ENCODE measurements at regions not wholly inside any gene's neighbourhood (a gene's known extent, or its start where the extent isn't known, plus 50 kb on each side); places are given as distances from the start of the nearest gene placed in this dataset.

DNA sequence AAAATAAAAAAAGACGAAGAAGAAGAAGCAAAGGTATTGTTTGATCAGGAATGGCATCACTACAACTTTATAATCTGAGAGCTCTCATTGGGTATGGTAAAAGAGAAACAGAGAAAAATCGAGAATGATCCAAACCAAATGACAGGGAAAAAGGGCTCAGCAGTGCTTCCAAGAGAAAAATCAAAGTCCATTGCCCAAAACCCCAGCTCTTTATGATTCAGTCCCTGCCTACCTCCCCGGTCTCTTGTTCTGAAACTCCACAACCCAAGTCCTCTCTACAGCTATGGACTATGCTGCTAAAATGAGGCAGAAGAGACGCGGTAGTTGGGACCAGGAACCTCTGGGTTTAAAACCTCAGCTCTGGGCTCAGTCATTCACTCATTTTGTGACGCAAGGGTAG lies 341.1 kb upstream of the PPARGC1A start:
- H3K4me3 ChIP-seq: no peak overlapping the region
- TF ChIP-seq POLR2AphosphoS5 (IDR thresholded peaks at IDR 0.05) (no peak), POLR2A (IDR thresholded peaks at IDR 0.05) (no peak)
- TF ChIP-seq, protein P1, sequence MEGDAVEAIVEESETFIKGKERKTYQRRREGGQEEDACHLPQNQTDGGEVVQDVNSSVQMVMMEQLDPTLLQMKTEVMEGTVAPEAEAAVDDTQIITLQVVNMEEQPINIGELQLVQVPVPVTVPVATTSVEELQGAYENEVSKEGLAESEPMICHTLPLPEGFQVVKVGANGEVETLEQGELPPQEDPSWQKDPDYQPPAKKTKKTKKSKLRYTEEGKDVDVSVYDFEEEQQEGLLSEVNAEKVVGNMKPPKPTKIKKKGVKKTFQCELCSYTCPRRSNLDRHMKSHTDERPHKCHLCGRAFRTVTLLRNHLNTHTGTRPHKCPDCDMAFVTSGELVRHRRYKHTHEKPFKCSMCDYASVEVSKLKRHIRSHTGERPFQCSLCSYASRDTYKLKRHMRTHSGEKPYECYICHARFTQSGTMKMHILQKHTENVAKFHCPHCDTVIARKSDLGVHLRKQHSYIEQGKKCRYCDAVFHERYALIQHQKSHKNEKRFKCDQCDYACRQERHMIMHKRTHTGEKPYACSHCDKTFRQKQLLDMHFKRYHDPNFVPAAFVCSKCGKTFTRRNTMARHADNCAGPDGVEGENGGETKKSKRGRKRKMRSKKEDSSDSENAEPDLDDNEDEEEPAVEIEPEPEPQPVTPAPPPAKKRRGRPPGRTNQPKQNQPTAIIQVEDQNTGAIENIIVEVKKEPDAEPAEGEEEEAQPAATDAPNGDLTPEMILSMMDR (IDR thresholded peaks at IDR 0.05): no peak
- DNase-seq (ENCODE audit: low spot score in 2 of 2): no peak
- no peaks in the 10 kb centered on the region for H3K36me3 ChIP-seq
- H3K27ac ChIP-seq: no peak overlapping the region
- H3K4me1 ChIP-seq: no peaks in the 10 kb centered on the region
- intact Hi-C loops (cut with DNase I; ENCODE audit: low total_unique reads): no loop called here
- H3K27me3 ChIP-seq: no peaks in the 10 kb centered on the region
- no peaks in the 10 kb centered on the region for H3K9me3 ChIP-seq

DNA sequence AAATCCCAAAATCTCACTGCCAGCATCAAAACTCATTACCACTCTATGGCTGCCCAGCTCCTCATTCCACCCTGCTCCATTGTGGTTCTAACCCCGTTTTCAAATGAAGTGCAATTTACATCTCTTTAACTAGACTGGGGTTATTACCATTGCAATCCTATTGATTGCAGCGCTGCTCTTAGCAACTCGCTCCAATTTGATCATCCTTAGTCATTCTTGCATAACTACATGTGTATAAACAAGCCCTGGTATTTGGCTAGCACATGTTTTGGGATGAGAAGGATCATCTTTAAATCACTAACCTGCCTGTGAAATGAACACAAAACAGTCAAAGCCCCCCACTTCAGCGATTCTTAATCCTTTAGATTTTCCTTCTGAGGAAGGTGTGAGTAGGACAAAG lies 340.1 kb upstream of the PPARGC1A start:
- intact Hi-C loops (cut with DNase I; ENCODE audit: low total_unique reads): loop anchor here (5.0 kb wide), 1 partner anchor 82 kb away; no protein-coding TSS in a partner anchor
- Histone ChIP-seq H3K4me1 (no peaks in the 10 kb centered on the region), H3K27ac (no peak overlapping the region), H3K27me3 (no peaks in the 10 kb centered on the region), H3K36me3 (no peaks in the 10 kb centered on the region), H3K4me3 (no peak overlapping the region), H3K9me3 (no peaks in the 10 kb centered on the region)
- TF ChIP-seq POLR2AphosphoS5 (IDR thresholded peaks at IDR 0.05): no peak
- no peak for TF ChIP-seq POLR2A (IDR thresholded peaks at IDR 0.05)
- TF ChIP-seq, protein P1 (IDR thresholded peaks at IDR 0.05): no peak
- no peak for DNase-seq (ENCODE audit: low spot score in 2 of 2)

DNA sequence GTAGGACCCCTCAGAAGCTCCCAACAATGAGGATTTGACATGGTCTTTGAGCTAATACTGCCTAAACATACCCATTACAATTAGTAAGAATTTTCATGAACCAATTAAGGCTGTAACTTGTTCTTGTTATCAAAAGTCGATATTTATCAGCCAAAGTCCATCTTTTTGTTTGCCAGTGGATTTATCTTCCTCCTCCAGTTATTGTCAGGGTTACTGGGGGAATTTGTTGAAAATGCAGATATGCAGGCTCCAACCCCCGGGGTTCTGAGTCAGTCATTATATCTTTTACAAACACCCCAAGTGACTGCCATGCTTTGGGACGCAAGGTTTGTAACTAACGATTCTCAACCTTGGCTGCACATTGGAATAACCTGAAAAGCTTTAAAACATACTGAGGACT lies 338.8 kb upstream of the PPARGC1A start:
- no peaks in the 10 kb centered on the region for H3K27me3 ChIP-seq
- H3K36me3 ChIP-seq: no peaks in the 10 kb centered on the region
- DNase-seq (ENCODE audit: low spot score in 2 of 2): no peak
- H3K27ac ChIP-seq: no peak overlapping the region
- no peaks in the 10 kb centered on the region for H3K4me1 ChIP-seq
- TF ChIP-seq, protein P1 (IDR thresholded peaks at IDR 0.05): no peak
- TF ChIP-seq POLR2AphosphoS5 (IDR thresholded peaks at IDR 0.05) (no peak), POLR2A (IDR thresholded peaks at IDR 0.05) (no peak)
- no peak overlapping the region for H3K4me3 ChIP-seq
- intact Hi-C loops (cut with DNase I; ENCODE audit: low total_unique reads): loop anchor here (5.0 kb wide), 1 partner anchor 84 kb away; no protein-coding TSS in a partner anchor
- no peaks in the 10 kb centered on the region for H3K9me3 ChIP-seq

DNA sequence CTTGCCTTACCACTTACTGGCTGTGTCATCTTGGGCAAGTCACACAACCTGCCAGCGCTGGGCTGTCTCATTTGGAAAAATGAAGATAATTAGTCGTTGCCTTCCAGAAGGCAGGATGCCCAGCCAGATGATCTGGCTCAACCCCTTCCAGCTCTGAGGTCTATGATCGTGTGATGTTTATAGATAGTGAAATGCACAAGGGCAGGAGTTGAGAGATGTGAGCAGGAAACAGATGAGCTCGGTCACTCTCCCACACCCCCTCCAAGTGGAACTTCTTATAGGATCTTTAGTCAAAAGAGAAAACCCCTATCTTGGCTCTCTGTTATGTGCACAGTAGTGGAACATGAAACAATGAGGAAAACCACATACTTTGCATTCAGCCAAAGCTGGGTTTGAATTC lies 336.8 kb upstream of the PPARGC1A start:
- Histone ChIP-seq H3K9me3 (no peaks in the 10 kb centered on the region), H3K27ac (no peak overlapping the region), H3K4me1 (no peaks in the 10 kb centered on the region), H3K4me3 (peak overlapping the region in 1 of 3 donors; percentile 40), H3K27me3 (no peaks in the 10 kb centered on the region), H3K36me3 (no peaks in the 10 kb centered on the region)
- no peak for DNase-seq (ENCODE audit: low spot score in 2 of 2)
- TF ChIP-seq POLR2AphosphoS5 (IDR thresholded peaks at IDR 0.05) (no peak), POLR2A (IDR thresholded peaks at IDR 0.05) (no peak)
- TF ChIP-seq, protein P1 (IDR thresholded peaks at IDR 0.05): no peak
- intact Hi-C loops (cut with DNase I; ENCODE audit: low total_unique reads): loop anchor here (5.0 kb wide), 1 partner anchor 86 kb away; no protein-coding TSS in a partner anchor

DNA sequence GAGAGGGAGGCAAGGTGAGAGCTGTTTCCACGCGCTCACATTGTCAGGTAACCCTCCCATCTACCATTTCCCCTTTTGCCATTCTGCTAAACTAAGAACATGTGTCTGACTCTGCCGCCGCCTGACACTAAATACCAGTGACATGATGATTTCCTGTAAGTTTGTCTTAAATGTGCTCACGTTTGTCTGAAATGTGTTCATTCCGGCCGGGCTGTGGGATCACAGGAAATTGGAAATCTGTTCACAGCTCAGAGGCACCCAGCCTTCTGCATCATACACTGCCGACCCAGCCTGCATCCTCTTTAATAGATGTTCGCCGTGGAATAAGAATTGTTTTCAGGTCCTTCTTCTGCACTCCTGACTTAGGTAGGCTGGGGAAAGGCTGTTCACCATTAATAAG lies 336.2 kb upstream of the PPARGC1A start:
- intact Hi-C loops (cut with DNase I; ENCODE audit: low total_unique reads): loop anchor here (5.0 kb wide), 1 partner anchor 86 kb away; no protein-coding TSS in a partner anchor
- Histone ChIP-seq H3K27ac (no peak overlapping the region), H3K36me3 (no peaks in the 10 kb centered on the region), H3K4me3 (peak overlapping the region in 1 of 3 donors; percentile 40), H3K27me3 (no peaks in the 10 kb centered on the region), H3K4me1 (no peaks in the 10 kb centered on the region), H3K9me3 (no peaks in the 10 kb centered on the region)
- DNase-seq (ENCODE audit: low spot score in 2 of 2): no peak
- TF ChIP-seq, protein P1 (IDR thresholded peaks at IDR 0.05): no peak
- TF ChIP-seq POLR2AphosphoS5 (IDR thresholded peaks at IDR 0.05) (no peak), POLR2A (IDR thresholded peaks at IDR 0.05) (no peak)
